GM23338 (cell line): ENCODE measurements at regions not wholly inside any gene's neighbourhood (a gene's known extent, or its start where the extent isn't known, plus 50 kb on each side); places are given as distances from the start of the nearest gene placed in this dataset.

Experiments
- ATAC-seq: fragments of 200-7000 bp; cut with Tn5 transposase; 3 replicates; pipeline ENCODE4 v1.9.1; 2020
- DNase-seq: peaks from one replicate; pipeline ENCODE4 v3.0.0-alpha.2; 2015; ENCODE audit warnings: low spot score
- H2AFZ ChIP-seq: fragments of 200-600 bp; sonication (generic); 2 replicates; pipeline ENCODE4 v1.8.0; 2016; ENCODE audit warnings: antibody characterized with exemption, mild to moderate bottlenecking, moderate library complexity
- H3F3A ChIP-seq: fragments of 200-600 bp; sonication (generic); replicated peaks from 2 replicates; pipeline ENCODE4 v1.8.0; 2017; ENCODE audit warnings: antibody characterized with exemption, mixed run types, low read depth
- H3K27ac ChIP-seq: fragments of 200-600 bp; sonication (generic); 2 replicates; pipeline ENCODE4 v1.6.1; 2016; ENCODE audit warnings: low read depth
- H3K27me3 ChIP-seq: fragments of 200-600 bp; sonication (generic); 2 replicates; pipeline ENCODE4 v1.8.0; 2016; ENCODE audit warnings: mild to moderate bottlenecking, mixed run types, moderate library complexity; ENCODE audit not compliant: insufficient read depth
- H3K36me3 ChIP-seq: fragments of 200-600 bp; sonication (generic); 2 replicates; pipeline ENCODE4 v1.8.0; 2016; ENCODE audit warnings: mild to moderate bottlenecking; ENCODE audit not compliant: insufficient read depth
- H3K4me1 ChIP-seq: fragments of 200-600 bp; sonication (generic); 2 replicates; pipeline ENCODE4 v1.8.0; 2016; ENCODE audit warnings: mild to moderate bottlenecking, moderate library complexity; ENCODE audit not compliant: insufficient read depth
- H3K4me2 ChIP-seq: fragments of 200-600 bp; sonication (generic); 2 replicates; pipeline ENCODE4 v1.7.1; 2017; ENCODE audit warnings: mixed run types
- H3K4me3 ChIP-seq: fragments of 200-600 bp; sonication (generic); 2 replicates; pipeline ENCODE4 v1.6.1; 2016; ENCODE audit warnings: mixed run types
- H3K79me2 ChIP-seq: fragments of 200-600 bp; sonication (generic); replicated peaks from 2 replicates; pipeline ENCODE4 v1.8.0; 2017; ENCODE audit warnings: mild to moderate bottlenecking; ENCODE audit not compliant: insufficient read depth
- H3K9me2 ChIP-seq: fragments of 200-600 bp; sonication (generic); 2 replicates; pipeline ENCODE4 v1.8.0; 2017; ENCODE audit not compliant: insufficient read depth
- H4K20me1 ChIP-seq: fragments of 200-600 bp; sonication (generic); replicated peaks from 2 replicates; pipeline ENCODE4 v1.8.0; 2017; ENCODE audit warnings: mild to moderate bottlenecking; ENCODE audit not compliant: insufficient read depth
- H3K27ac Mint-ChIP-seq: 2 replicates; pipeline ENCODE4 v1.8.0; 2020; ENCODE audit warnings: inconsistent platforms, mild to moderate bottlenecking, moderate library complexity, mixed read lengths
- H3K27me3 Mint-ChIP-seq: 3 replicates; pipeline ENCODE4 v1.8.0; 2022; ENCODE audit warnings: low read depth, mild to moderate bottlenecking, moderate library complexity, mixed read lengths, inconsistent platforms; ENCODE audit not compliant: insufficient read depth, poor library complexity
- H3K36me3 Mint-ChIP-seq: 3 replicates; pipeline ENCODE4 v1.8.0; 2021; ENCODE audit warnings: low read depth, mild to moderate bottlenecking, inconsistent platforms, moderate library complexity, mixed read lengths
- H3K4me1 Mint-ChIP-seq: 3 replicates; pipeline ENCODE4 v1.8.0; 2020; ENCODE audit warnings: mild to moderate bottlenecking, inconsistent platforms, mixed read lengths
- H3K4me3 Mint-ChIP-seq: 3 replicates; pipeline ENCODE4 v1.8.0; 2021; ENCODE audit warnings: moderate library complexity, mild to moderate bottlenecking, inconsistent platforms, mixed read lengths
- H3K9me3 Mint-ChIP-seq: 3 replicates; pipeline ENCODE4 v1.8.0; 2020; ENCODE audit warnings: moderate library complexity, mild to moderate bottlenecking, inconsistent platforms, mixed read lengths
- EZH2 ChIP-seq: fragments of 200-600 bp; sonication (generic); IDR thresholded peaks from one replicate; pipeline ENCODE4 v1.8.0; 2017; ENCODE audit warnings: antibody characterized with exemption, mild to moderate bottlenecking, low read depth; ENCODE audit not compliant: unreplicated experiment
- EZH2phosphoT487 ChIP-seq: fragments of 200-600 bp; sonication (generic); IDR thresholded peaks from one replicate; pipeline ENCODE4 v1.8.1; 2018; ENCODE audit warnings: antibody characterized with exemption; ENCODE audit not compliant: unreplicated experiment
- NANOG ChIP-seq: IDR thresholded peaks from 2 replicates; pipeline ENCODE4 v1.6.1; 2016; ENCODE audit warnings: antibody characterized with exemption, borderline replicate concordance
- POLR2AphosphoS5 ChIP-seq: IDR thresholded peaks from 2 replicates; pipeline ENCODE4 v1.6.1; 2016; ENCODE audit warnings: antibody characterized with exemption, low read depth
- STAT1 ChIP-seq: IDR thresholded peaks from one replicate; pipeline ENCODE4 v1.6.1; 2016; ENCODE audit warnings: antibody characterized with exemption; ENCODE audit not compliant: unreplicated experiment
- ZNF331 ChIP-seq: fragments of 250-450 bp; sonication (Bioruptor Pico); IDR thresholded peaks from 2 replicates; pipeline ENCODE4 v1.5.0; 2020; ENCODE audit warnings: low read depth, mild to moderate bottlenecking, moderate library complexity
- TF ChIP-seq, protein P1 (sequence below): IDR thresholded peaks from one replicate; pipeline ENCODE4 v1.6.1; 2018; ENCODE audit warnings: antibody characterized with exemption; ENCODE audit not compliant: unreplicated experiment

DNA sequence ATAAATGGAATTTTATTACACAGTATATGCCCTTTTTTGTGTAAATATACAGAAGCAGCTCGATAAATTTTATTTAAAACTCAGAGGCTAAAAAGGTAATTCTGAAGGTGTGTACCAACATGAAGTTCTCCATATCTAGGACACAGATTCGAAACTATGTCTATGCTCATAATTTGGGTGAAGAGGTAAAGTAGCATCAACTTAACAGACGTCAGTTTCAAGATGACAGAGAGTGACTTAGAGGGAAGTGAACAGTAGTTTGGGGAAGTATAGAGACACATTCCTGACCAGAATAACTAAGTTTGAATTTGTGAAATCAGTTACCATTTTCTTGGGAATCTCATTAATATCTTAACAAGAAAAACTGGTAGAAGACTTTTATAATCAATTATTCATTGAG is 2493.3 kb downstream of the ARAP2 start (continued):
- TF ChIP-seq, protein P1, sequence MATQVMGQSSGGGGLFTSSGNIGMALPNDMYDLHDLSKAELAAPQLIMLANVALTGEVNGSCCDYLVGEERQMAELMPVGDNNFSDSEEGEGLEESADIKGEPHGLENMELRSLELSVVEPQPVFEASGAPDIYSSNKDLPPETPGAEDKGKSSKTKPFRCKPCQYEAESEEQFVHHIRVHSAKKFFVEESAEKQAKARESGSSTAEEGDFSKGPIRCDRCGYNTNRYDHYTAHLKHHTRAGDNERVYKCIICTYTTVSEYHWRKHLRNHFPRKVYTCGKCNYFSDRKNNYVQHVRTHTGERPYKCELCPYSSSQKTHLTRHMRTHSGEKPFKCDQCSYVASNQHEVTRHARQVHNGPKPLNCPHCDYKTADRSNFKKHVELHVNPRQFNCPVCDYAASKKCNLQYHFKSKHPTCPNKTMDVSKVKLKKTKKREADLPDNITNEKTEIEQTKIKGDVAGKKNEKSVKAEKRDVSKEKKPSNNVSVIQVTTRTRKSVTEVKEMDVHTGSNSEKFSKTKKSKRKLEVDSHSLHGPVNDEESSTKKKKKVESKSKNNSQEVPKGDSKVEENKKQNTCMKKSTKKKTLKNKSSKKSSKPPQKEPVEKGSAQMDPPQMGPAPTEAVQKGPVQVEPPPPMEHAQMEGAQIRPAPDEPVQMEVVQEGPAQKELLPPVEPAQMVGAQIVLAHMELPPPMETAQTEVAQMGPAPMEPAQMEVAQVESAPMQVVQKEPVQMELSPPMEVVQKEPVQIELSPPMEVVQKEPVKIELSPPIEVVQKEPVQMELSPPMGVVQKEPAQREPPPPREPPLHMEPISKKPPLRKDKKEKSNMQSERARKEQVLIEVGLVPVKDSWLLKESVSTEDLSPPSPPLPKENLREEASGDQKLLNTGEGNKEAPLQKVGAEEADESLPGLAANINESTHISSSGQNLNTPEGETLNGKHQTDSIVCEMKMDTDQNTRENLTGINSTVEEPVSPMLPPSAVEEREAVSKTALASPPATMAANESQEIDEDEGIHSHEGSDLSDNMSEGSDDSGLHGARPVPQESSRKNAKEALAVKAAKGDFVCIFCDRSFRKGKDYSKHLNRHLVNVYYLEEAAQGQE, result no peak
- no peak for TF ChIP-seq EZH2phosphoT487

DNA sequence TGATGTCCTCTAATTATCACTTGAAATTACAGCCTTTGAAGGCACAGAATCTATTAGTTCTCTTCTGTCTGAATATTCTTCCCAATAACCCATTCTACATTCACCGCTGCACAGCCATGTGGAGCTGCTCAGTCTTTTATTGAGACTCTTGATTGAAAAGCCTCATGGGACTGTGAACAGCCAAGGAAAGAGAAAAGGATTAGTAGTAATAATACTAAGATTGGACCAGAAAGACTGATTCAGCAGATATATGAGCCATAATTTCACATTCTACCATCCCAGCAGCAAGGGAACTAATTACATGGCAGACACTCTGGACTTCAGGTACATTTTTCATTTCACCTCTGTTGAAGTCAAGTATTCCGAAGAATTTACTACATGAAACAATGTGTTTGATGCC is 2471.7 kb downstream of the ARAP2 start:
- no peaks in the 10 kb centered on the region for H4K20me1 ChIP-seq
- H3K36me3 ChIP-seq, result no peaks in the 10 kb centered on the region; the same call in 1 of the 2 replicates
- ATAC-seq (no peak), DNase-seq (no peak)
- no peaks in the 10 kb centered on the region for H3K27me3 ChIP-seq
- H3K79me2 ChIP-seq, result no peaks in the 10 kb centered on the region
- Mint-ChIP-seq H3K4me3 (no peak overlapping the region), H3K4me1 (no peaks in the 10 kb centered on the region), H3K27me3 (no peaks in the 10 kb centered on the region), H3K27ac (no peak overlapping the region), H3K9me3 (peaks cover 3% of the 10 kb centered on the region; the same call in 2 of the 3 replicates), H3K36me3 (peaks cover 3% of the 10 kb centered on the region; the same call in 1 of the 3 replicates)
- H3F3A ChIP-seq, result no peaks in the 10 kb centered on the region
- H3K27ac ChIP-seq, result no peak overlapping the region
- no peak overlapping the region for H3K4me2 ChIP-seq
- no peak overlapping the region for H2AFZ ChIP-seq
- H3K4me3 ChIP-seq, result no peak overlapping the region
- TF ChIP-seq ZNF331 (CRISPR knock-in tag) (no peak), EZH2 (no peak), NANOG (no peak), POLR2AphosphoS5 (no peak)
- peaks cover 8% of the 10 kb centered on the region; the same call in 1 of the 2 replicates for H3K9me2 ChIP-seq
- no peaks in the 10 kb centered on the region for H3K4me1 ChIP-seq

DNA sequence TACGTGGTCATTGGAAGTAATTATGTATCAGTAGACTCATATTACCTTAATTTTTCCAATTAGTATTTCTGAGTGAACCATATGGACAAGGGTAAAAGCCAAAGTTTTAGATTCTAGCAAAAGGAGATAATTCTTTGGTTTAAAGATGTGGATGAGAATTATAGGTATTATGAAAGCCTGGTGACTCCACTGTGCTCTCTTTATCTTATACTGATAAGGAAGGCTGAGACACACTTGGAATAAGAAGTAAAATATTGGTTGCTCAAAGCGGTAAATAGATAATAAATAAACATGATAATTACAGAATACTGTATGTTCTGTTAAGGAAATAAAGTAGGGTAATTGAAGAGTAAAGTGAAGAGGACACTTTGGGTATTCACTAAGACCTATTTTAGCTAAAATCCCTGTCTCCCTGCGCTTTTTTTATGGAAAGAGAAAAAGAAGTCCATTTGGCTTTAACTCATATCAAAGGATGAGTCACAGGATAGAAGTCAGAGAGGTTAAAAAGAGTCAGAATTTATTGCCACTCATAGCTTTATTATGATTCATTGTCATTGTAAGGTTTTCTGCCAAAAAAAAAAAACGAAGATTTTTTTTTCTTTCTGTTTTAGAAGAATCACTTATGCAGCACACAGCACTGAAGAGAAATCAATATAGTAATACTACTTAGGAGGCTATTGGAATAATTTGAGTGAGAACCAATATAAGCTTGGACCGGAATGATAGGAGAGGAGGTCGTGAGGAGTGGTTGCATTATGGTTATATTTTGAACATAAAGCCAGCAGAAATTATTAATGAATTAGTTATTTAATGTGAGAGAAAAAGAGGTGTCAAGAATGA is 2463.1 kb downstream of the ARAP2 start:
- H2AFZ ChIP-seq, result no peak overlapping the region
- H3K4me3 Mint-ChIP-seq, result no peak overlapping the region
- no peaks in the 10 kb centered on the region for H3F3A ChIP-seq
- H3K4me2 ChIP-seq, result no peak overlapping the region
- H3K4me1 Mint-ChIP-seq, result no peaks in the 10 kb centered on the region
- H3K79me2 ChIP-seq, result no peaks in the 10 kb centered on the region
- ATAC-seq (no peak), DNase-seq (no peak)
- H3K4me1 ChIP-seq, result no peaks in the 10 kb centered on the region
- no peaks in the 10 kb centered on the region for H4K20me1 ChIP-seq
- no peak for TF ChIP-seq NANOG
- TF ChIP-seq EZH2, result no peak
- TF ChIP-seq STAT1, result no peak
- TF ChIP-seq ZNF331 (CRISPR knock-in tag), result no peak
- no peak overlapping the region for H3K27ac Mint-ChIP-seq
- H3K36me3 Mint-ChIP-seq, result no peaks in the 10 kb centered on the region
- no peak overlapping the region for H3K4me3 ChIP-seq
- H3K27ac ChIP-seq, result no peak overlapping the region
- H3K27me3 Mint-ChIP-seq, result no peaks in the 10 kb centered on the region
- H3K9me2 ChIP-seq, result no peaks in the 10 kb centered on the region
- H3K9me3 Mint-ChIP-seq, result no peaks in the 10 kb centered on the region
- H3K27me3 ChIP-seq, result no peaks in the 10 kb centered on the region
- H3K36me3 ChIP-seq, result no peaks in the 10 kb centered on the region
